Putamen (tissue), 1 donor: ENCODE measurements at regions not wholly inside any gene's neighbourhood (a gene's known extent, or its start where the extent isn't known, plus 50 kb on each side); places are given as distances from the start of the nearest gene placed in this dataset.
"Not testable (repeated sequence)": the region's sequence is repeated elsewhere in the genome, so short reads cannot be mapped to it uniquely, and the experiment has no call there.

Experiments
- DNase-seq: peaks from one replicate; pipeline ENCODE4 v3.0.0-alpha.2; 2016; ENCODE audit warnings: low spot score

DNA sequence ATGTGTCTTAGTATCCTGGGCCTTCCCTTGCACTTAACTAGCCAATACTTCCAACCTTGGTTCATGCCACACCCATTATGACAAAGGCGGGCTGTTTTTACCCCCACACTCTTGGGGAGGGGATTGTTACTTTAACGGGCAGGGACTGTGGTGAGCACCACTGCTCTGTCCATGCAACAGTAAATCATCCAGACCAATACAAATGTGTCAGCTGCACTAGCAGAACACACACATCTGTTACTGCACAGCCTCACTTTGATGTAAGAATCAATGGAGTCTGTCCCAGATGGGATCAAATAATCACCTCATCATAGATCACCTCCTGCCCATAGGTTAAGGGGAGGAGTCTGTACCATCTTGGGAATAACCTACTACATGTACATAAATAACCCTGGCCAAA, 58.1 kb downstream of the NPAP1 start:
- DNase-seq, result no peak

DNA sequence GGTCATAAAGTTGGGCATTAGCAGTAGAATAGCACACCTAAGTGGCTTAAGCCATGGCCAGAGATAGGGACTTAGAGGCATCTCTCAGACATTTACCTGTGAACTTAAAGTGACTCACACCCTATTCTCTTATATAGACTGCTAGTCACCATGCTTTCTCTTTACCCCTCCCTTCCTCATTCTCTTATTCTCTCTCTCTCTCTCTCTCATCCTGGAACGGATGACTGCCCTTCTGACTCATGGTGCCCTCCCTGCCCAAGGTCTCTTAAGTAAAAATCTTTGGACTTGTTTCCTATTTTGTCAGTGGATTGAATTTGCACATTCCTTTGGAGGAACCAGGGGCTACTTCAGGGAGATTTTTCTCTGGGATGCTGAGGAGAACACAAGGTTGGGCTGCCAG, 58.8 kb downstream of the NPAP1 start:
- DNase-seq, result no peak

- DNase-seq, result no peak
Measured at GRCh38 chr15:24745290-24745689, 69.7 kb downstream of the NPAP1 start.

DNA sequence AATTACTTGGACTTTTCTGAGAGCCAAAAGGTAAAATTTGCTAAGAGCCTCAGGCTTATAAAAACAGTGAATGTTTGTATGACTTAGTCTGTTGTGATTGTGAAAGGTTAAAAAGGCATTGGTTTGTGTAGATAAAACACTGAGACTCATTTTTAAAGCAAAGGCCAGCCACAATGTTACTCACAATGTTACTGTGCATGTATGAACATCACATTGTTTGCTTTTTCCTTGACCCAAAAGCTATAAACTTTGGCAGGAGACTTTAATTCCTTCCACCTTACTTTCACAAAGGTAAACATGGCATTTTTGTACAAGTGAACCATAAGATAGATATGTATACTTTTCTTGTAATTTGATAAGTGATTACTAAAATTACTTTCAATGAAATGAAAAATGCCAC, 70.5 kb downstream of the NPAP1 start:
- no peak for DNase-seq

GRCh38 chr15:24747376-24747775, 71.8 kb downstream of the NPAP1 start:
- no peak for DNase-seq

DNA sequence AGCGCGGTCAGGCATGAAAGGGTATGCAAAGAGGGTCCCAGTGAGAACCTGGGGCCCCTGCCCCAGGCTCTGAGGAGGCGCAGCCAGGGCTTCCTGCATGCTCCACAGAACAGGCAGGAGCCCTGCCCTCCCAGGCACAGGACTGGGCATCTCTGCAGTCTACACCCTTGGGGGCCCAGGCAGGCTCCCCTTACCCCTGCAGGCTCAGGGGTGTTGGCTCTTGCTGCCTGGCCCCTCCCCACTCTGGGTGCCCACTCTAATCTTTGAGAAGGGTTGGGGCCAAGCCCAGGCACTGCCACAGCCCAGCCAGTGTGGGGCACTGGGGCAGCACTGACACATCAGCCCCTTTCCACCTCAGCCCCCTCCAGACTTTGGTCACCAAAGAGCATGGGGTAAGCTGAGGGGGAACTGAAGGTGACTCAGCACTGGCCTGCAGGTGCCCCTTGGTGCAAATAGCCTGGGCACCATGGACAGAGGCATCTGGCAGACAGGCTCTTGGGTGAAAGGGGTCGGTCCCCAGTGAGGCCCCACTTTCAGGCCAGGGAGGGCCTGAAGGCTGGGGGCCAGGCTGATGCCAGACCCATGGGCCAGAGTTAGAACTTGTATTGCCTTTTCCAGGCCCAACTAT, 73.4 kb downstream of the NPAP1 start:
- DNase-seq, result no peak

GRCh38 chr15:24752354-24752753, 76.8 kb downstream of the NPAP1 start:
- DNase-seq, result no peak

- DNase-seq, result no peak
Measured at GRCh38 chr15:24756101-24756500, 80.5 kb downstream of the NPAP1 start.

DNA sequence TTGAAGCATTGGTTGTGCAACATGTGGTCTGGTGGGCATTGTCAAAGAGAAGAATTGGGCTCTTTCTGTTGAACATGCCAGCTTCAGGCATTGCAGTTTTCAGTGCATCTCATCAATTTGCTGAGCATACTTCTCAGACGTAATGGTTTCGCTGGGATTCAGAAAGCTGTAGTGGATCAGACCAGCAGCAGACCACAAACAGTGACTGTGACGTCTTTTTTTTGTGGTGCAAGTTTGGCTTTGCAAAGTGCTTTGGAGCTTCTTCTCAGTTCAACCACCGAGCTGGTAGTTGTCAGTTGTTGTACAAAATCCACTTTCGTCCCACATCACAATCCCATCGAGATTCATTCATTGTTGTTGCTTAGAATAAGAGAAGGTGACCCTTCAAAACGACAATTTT, 84.5 kb downstream of the NPAP1 start:
- DNase-seq, result no peak

- no peak for DNase-seq
Measured at GRCh38 chr15:24761704-24762302, 86.2 kb downstream of the NPAP1 start.

DNA sequence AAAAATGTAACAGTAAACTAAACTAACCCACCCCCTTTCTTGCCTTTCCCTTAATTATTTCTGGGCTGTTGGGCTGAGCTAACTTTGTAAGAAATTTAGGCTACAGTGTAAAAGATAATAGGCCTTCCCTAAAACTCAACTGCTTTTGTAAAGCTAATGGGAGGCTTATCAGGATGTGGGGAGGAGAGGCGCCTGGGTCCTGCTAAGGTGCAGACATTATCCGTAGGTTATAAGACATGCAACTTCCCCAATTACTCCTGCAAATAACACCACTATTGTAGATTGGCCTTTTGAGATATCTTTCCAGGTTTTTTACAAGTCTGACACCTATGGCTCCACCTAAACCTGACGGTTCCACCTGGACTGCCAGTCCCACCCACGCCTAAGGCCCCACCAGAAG, 88.3 kb downstream of the NPAP1 start:
- DNase-seq, result no peak

- no peak for DNase-seq
Measured at GRCh38 chr15:24764375-24765171, 89.0 kb downstream of the NPAP1 start.

DNA sequence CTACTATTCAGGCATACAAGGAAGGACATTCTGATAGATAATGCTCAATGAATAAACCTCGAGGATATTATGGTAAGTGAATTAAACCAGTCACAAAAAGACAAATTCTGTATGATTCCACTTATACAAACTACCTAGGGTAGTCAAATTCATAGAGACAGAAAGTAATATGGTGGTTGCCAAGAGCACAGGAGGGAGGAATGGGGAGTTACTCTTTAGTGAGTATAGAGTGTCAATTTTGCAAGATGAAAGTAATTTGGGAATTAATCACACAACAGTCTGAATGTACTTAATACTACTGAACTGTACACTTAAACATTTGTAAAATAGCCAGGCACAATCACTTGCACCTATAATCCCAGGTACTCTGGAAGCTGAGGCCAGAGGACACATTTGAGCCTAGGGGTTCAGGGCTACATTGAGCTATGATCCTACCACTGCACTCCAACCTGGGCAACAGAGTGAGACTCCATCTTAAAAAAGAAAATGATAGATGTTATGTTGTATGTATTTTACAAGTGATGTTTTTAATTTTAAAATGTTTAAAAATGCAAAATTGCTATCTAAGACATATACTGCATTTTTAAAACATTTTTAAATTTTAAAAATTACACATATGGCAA, 91.0 kb downstream of the NPAP1 start:
- no peak for DNase-seq

DNA sequence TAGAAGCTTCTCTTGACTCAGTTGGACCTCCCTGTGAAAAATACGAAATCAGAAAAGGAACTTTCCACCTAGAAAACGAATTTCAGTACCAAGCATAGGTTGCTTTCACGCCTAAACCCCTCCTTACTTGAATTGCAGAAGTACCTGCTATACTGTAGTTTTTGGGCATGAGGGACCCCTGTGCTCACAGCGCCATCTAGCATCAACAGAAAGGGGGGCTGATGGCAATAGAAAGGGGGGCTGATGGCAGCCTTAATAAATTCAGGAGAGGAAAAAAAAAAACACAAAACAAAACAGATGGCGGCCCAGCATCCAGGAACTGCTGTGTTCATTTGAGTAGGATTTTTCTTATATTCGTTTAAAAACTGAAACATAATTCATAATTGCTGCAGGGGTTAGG, 96.7 kb downstream of the NPAP1 start:
- DNase-seq, result no peak

- DNase-seq, result peak; percentile 67
Measured at GRCh38 chr15:24772686-24773373, 97.3 kb downstream of the NPAP1 start.

GRCh38 chr15:24777307-24777706, 101.7 kb downstream of the NPAP1 start:
- no peak for DNase-seq

DNA sequence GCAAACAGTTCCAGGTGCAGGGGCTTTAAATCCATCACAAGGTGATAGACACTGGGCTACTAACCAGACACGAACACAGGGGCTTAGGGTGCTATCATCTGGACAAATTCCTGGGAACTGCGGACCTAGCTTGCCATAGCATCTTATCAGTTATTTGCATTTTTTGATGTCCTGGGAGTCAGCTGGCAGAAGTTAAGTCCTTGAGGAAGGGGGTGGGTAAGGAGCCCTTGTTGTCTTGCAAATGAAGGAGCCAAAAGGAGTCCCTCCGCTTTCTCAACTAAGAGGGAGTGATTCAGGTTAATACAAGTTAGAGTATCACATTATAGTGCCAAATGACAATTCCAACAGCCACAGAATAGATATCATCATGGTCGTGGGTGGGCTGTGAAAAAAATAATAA, 108.9 kb downstream of the NPAP1 start:
- DNase-seq, result no peak

- no peak for DNase-seq
Measured at GRCh38 chr15:24786347-24786746, 110.8 kb downstream of the NPAP1 start.

GRCh38 chr15:24802624-24803023, 127.0 kb downstream of the NPAP1 start:
- DNase-seq, result not testable (repeated sequence)

- no peak for DNase-seq
Measured at GRCh38 chr15:24819680-24820079, 135.1 kb upstream of the SNRPN start.

GRCh38 chr15:24823473-24823872, 131.3 kb upstream of the SNRPN start:
- peak; percentile 51 for DNase-seq

DNA sequence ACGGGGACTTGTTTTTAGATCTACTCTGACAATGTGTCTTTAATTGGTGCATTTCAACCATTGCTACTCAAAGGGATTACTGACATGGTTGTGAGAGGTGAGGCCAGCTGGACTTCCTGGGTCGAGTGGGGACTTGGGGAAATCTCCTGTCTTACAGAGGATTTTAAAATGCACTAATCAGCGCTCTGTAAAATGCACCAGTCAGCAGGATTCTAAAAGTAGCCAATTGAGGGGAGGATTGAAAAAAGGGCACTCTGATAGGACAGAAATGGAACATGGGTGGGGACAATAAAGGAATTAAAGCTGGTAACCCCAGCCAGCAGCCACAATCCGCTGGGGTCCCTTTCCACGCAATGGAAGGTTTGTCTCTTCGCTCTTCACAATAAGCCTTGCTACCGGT, 122.5 kb upstream of the SNRPN start:
- no peak for DNase-seq
